B cell (primary cell): ENCODE measurements at regions not wholly inside any gene's neighbourhood (a gene's known extent, or its start where the extent isn't known, plus 50 kb on each side); places are given as distances from the start of the nearest gene placed in this dataset.

Experiments used
- ATAC-seq: fragments of 200-7000 bp; cut with Tn5 transposase; one replicate; pipeline ENCODE4 v1.10.0; 2021; ENCODE audit warnings: low read depth, mild to moderate bottlenecking, moderate number of reproducible peaks, moderate library complexity
- CTCF ChIA-PET: fragments of 350-600 bp; sonication (Branson Sonifier 250); formaldehyde crosslinking; loops from one replicate; lab custom pipeline; 2021; ENCODE audit warnings: antibody characterized with exemption, inconsistent platforms; lab: Charles Lee
- POLR2A ChIA-PET: fragments of 350-600 bp; sonication (Branson Sonifier 250); formaldehyde crosslinking; loops from one replicate; lab custom pipeline; 2021; ENCODE audit warnings: antibody characterized with exemption; lab: Charles Lee
- DNase-seq: peaks from one replicate; pipeline ENCODE4 v3.0.0; 2013
- H2AFZ ChIP-seq: 2 replicates; pipeline ENCODE4 v1.6.1; 2012; ENCODE audit warnings: mild to moderate bottlenecking, low read depth, low read length; ENCODE audit not compliant: insufficient read depth, poor library complexity, severe bottlenecking
- H3K27ac ChIP-seq, 2 donors: 1 replicate in 1 of 2; 2 replicates in 1 of 2; pipeline ENCODE4 v1.5.1; 2012 to 2013; ENCODE audit warnings: low read length in 2 of 2, mild to moderate bottlenecking in 2 of 2, moderate library complexity in 1 of 2
- H3K27me3 ChIP-seq, 4 experiments: fragments of 200-600 bp in 1 of 4; sonication (generic) in 1 of 4; replicated peaks in 1 of 4; 1 replicate in 2 of 4; 2 replicates in 2 of 4; pipeline versions ENCODE4 v1.6.1 to v1.7.0; 2013 to 2016; ENCODE audit warnings: low read length in 3 of 4, mild to moderate bottlenecking in 2 of 4, mixed read lengths in 1 of 4, moderate library complexity in 1 of 4; ENCODE audit not compliant: insufficient read depth in 4 of 4, control insufficient read depth in 3 of 4; ENCODE audit errors: control extremely low read depth in 1 of 4
- H3K36me3 ChIP-seq, 2 experiments: replicated peaks in 1 of 2; 1 replicate in 1 of 2; 2 replicates in 1 of 2; pipeline versions ENCODE4 v1.6.1 to v1.7.1; 2013; ENCODE audit warnings: low read length in 1 of 2; ENCODE audit not compliant: insufficient read depth in 2 of 2, control insufficient read depth in 1 of 2; ENCODE audit errors: control extremely low read depth in 1 of 2, extremely low read depth in 1 of 2
- H3K4me1 ChIP-seq, 2 donors: fragments of 200-600 bp in 1 of 2; sonication (generic) in 1 of 2; 1 replicate in 1 of 2; 2 replicates in 1 of 2; pipeline versions ENCODE4 v1.5.1 to v1.6.1; 2013 to 2017; ENCODE audit warnings: low read length in 2 of 2; ENCODE audit not compliant: control insufficient read depth in 2 of 2, insufficient read depth in 2 of 2
- H3K4me2 ChIP-seq: replicated peaks from 2 replicates; pipeline ENCODE3; 2012; ENCODE audit warnings: mild to moderate bottlenecking, low read depth, low read length; ENCODE audit not compliant: poor library complexity, severe bottlenecking
- H3K4me3 ChIP-seq, 5 experiments: fragments of 200-600 bp in 1 of 5; sonication (generic) in 1 of 5; 1 replicate in 3 of 5; 2 replicates in 2 of 5; pipeline versions ENCODE4 v1.5.1 to v1.7.0; 2011 to 2016; ENCODE audit warnings: low read length in 4 of 5, mild to moderate bottlenecking in 4 of 5, low read depth in 2 of 5, control low read depth in 1 of 5, moderate library complexity in 1 of 5; ENCODE audit not compliant: insufficient read depth in 1 of 5; ENCODE audit errors: control extremely low read depth in 1 of 5, extremely low read depth in 1 of 5
- H3K79me2 ChIP-seq: fragments of 200-600 bp; sonication (generic); one replicate; pipeline ENCODE4 v1.6.0; 2016; ENCODE audit warnings: low read length; ENCODE audit not compliant: control insufficient read depth, insufficient read depth
- H3K9ac ChIP-seq: fragments of 200-600 bp; sonication (generic); 2 replicates; pipeline ENCODE4 v1.6.1; 2017; ENCODE audit warnings: mild to moderate bottlenecking, low read length, moderate library complexity
- H3K9me3 ChIP-seq, 3 donors: one replicate each; pipeline versions ENCODE4 v1.6.1 to v1.7.1; 2013; ENCODE audit warnings: low read length in 2 of 3; ENCODE audit not compliant: control insufficient read depth in 2 of 3, insufficient read depth in 1 of 3; ENCODE audit errors: control extremely low read depth in 1 of 3
- H4K20me1 ChIP-seq: 2 replicates; pipeline ENCODE4 v1.6.0; 2012; ENCODE audit warnings: mild to moderate bottlenecking, low read length; ENCODE audit not compliant: insufficient read depth, control insufficient read depth, poor library complexity, severe bottlenecking
- H3K27ac Mint-ChIP-seq: one replicate; pipeline ENCODE4 v1.8.0; 2021; ENCODE audit warnings: mixed read lengths
- H3K27me3 Mint-ChIP-seq: one replicate; pipeline ENCODE4 v1.8.0; 2021; ENCODE audit warnings: mixed read lengths
- H3K4me1 Mint-ChIP-seq: one replicate; pipeline ENCODE4 v1.8.0; 2021; ENCODE audit warnings: mixed read lengths
- H3K4me3 Mint-ChIP-seq: one replicate; pipeline ENCODE4 v1.8.0; 2021; ENCODE audit warnings: mixed read lengths
- H3K9me3 Mint-ChIP-seq: one replicate; pipeline ENCODE4 v1.8.0; 2022; ENCODE audit warnings: mixed read lengths; ENCODE audit not compliant: insufficient read depth
- CTCF ChIP-seq: fragments of 200-600 bp; IDR thresholded peaks from one replicate; pipeline ENCODE4 v1.8.0; 2022; ENCODE audit warnings: antibody characterized with exemption, mild to moderate bottlenecking
- EZH2 ChIP-seq: IDR thresholded peaks from 2 replicates; pipeline ENCODE4 v1.6.1; 2012; ENCODE audit warnings: borderline replicate concordance, low read depth, mild to moderate bottlenecking, moderate library complexity, low read length; ENCODE audit not compliant: insufficient read depth, poor library complexity, severe bottlenecking
- WGBS: methylation state at CpG from one replicate; pipeline ENCODE4 v1.1.5; 2013; ENCODE audit warnings: missing lambda C conversion rate; ENCODE audit not compliant: insufficient coverage; 5-methylcytosine and 5-hydroxymethylcytosine counted together
- intact Hi-C: fragments of 100-400 bp; cut with micrococcal nuclease; formaldehyde crosslinking; loops from one replicate; pipeline ENCODE4 v1.10.0; 2022

GRCh38 chr6:10314163-10314955 is 100.5 kb downstream of the TFAP2A start:
- TF ChIP-seq EZH2 (no peak), CTCF (no peak)
- H3K4me3 ChIP-seq: no peak overlapping the region
- DNase-seq (no peak), ATAC-seq (no peak)
- H3K9me3 ChIP-seq: peaks cover 0 to 9% (median 0%) of the 10 kb centered on the region in 3 donors
- no peaks in the 10 kb centered on the region for H3K79me2 ChIP-seq
- no peaks in the 10 kb centered on the region for H3K36me3 ChIP-seq
- no peak overlapping the region for H3K27ac ChIP-seq
- H3K4me1 Mint-ChIP-seq: no peaks in the 10 kb centered on the region
- no peak overlapping the region for H3K4me2 ChIP-seq
- no peak overlapping the region for H3K4me3 Mint-ChIP-seq
- 81% methylated on average over 15 of the region's 17 CpGs for WGBS
- H3K9me3 Mint-ChIP-seq: peaks cover 2% of the 10 kb centered on the region
- H3K27ac Mint-ChIP-seq: no peak overlapping the region
- H3K27me3 ChIP-seq: no peaks in the 10 kb centered on the region
- ChIA-PET CTCF (no interaction called here), POLR2A (no interaction called here)
- no peak overlapping the region for H2AFZ ChIP-seq
- no peaks in the 10 kb centered on the region for H4K20me1 ChIP-seq
- H3K4me1 ChIP-seq: no peaks in the 10 kb centered on the region
- H3K27me3 Mint-ChIP-seq: peaks cover 5% of the 10 kb centered on the region
- intact Hi-C loops: no loop called here
- H3K9ac ChIP-seq: no peak overlapping the region

- Mint-ChIP-seq H3K9me3 (no peaks in the 10 kb centered on the region), H3K27me3 (peaks cover 5% of the 10 kb centered on the region), H3K27ac (no peak overlapping the region), H3K4me3 (no peak overlapping the region), H3K4me1 (no peaks in the 10 kb centered on the region)
- H3K27ac ChIP-seq: no peak overlapping the region
- H2AFZ ChIP-seq: no peak overlapping the region
- H3K4me2 ChIP-seq: no peak overlapping the region
- WGBS: 87% methylated on average over 3 of the region's 5 CpGs
- no peak for ATAC-seq
- no peak overlapping the region for H3K4me3 ChIP-seq
- no peaks in the 10 kb centered on the region for H4K20me1 ChIP-seq
- intact Hi-C loops: no loop called here
- ChIA-PET CTCF (no interaction called here), POLR2A (no interaction called here)
- TF ChIP-seq EZH2 (no peak), CTCF (no peak)
- H3K9me3 ChIP-seq: peaks cover 0 to 3% (median 0%) of the 10 kb centered on the region in 3 donors
- no peaks in the 10 kb centered on the region for H3K36me3 ChIP-seq
- no peaks in the 10 kb centered on the region for H3K4me1 ChIP-seq
- H3K79me2 ChIP-seq: no peaks in the 10 kb centered on the region
- no peak overlapping the region for H3K9ac ChIP-seq
- H3K27me3 ChIP-seq: no peaks in the 10 kb centered on the region
- no peak for DNase-seq
These were observed 101.1 kb downstream of the TFAP2A start for GRCh38 chr6:10313799-10314162.
